Tibial artery (tissue), 4 donors: ENCODE measurements at regions not wholly inside any gene's neighbourhood (a gene's known extent, or its start where the extent isn't known, plus 50 kb on each side); places are given as distances from the start of the nearest gene placed in this dataset.

Experiments
- DNase-seq, 2 donors: peaks; one replicate each; pipeline ENCODE4 v3.0.0-alpha.2; 2019
- H3K27ac ChIP-seq, 2 donors: fragments of 200-600 bp; sonication (generic) in 1 of 2; 1 replicate in 1 of 2; 2 replicates in 1 of 2; pipeline ENCODE4 v1.5.1; 2018 to 2019; ENCODE audit warnings: mild to moderate bottlenecking in 1 of 2
- H3K27me3 ChIP-seq, 2 donors: fragments of 200-600 bp; sonication (generic) in 1 of 2; one replicate each; pipeline versions ENCODE4 v1.5.1 to v1.6.0; 2016 to 2019
- H3K36me3 ChIP-seq, 3 donors: fragments of 200-600 bp; sonication (generic) in 2 of 3; one replicate each; pipeline ENCODE4 v1.5.1; 2016 to 2019; ENCODE audit warnings: mild to moderate bottlenecking in 2 of 3
- H3K4me1 ChIP-seq, 4 donors: fragments of 200-600 bp; sonication (generic) in 2 of 4; 1 replicate in 3 of 4; 2 replicates in 1 of 4; pipeline ENCODE4 v1.5.1; 2016 to 2019
- H3K4me3 ChIP-seq, 2 donors: fragments of 200-600 bp; sonication (generic) in 1 of 2; 1 replicate in 1 of 2; 2 replicates in 1 of 2; pipeline ENCODE4 v1.5.1; 2018 to 2019; ENCODE audit warnings: mild to moderate bottlenecking in 2 of 2
- H3K9me3 ChIP-seq, 3 donors: fragments of 200-600 bp; sonication (generic) in 1 of 3; one replicate each; pipeline ENCODE4 v1.5.1; 2016 to 2019
- CTCF ChIP-seq, 2 experiments: fragments of 200-600 bp in 1 of 2; fragments of 450-650 bp in 1 of 2; IDR thresholded peaks; one replicate each; pipeline ENCODE4 v1.5.1; 2017 to 2019; ENCODE audit warnings: antibody characterized with exemption in 2 of 2, mild to moderate bottlenecking in 1 of 2, moderate library complexity in 1 of 2
- intact Hi-C: fragments of 100-400 bp; cut with DNase I; formaldehyde crosslinking; loops from one replicate; pipeline ENCODE4 v1.15.0; 2023; ENCODE audit warnings: low total_unique reads

GRCh38 chr13:80989241-80989640, 648.3 kb upstream of the SPRY2 start:
- Histone ChIP-seq H3K36me3 (no peaks in the 10 kb centered on the region), H3K9me3 (no peaks in the 10 kb centered on the region), H3K4me3 (no peak overlapping the region), H3K27ac (no peak overlapping the region), H3K4me1 (no peaks in the 10 kb centered on the region), H3K27me3 (no peaks in the 10 kb centered on the region)
- intact Hi-C loops = no loop called here
- no peak for DNase-seq
- no peak for TF ChIP-seq CTCF (IDR thresholded peaks at IDR 0.05)

- no peaks in the 10 kb centered on the region for H3K27me3 ChIP-seq
- no peak for DNase-seq
- no peak for TF ChIP-seq CTCF (IDR thresholded peaks at IDR 0.05)
- H3K36me3 ChIP-seq = no peaks in the 10 kb centered on the region
- H3K4me3 ChIP-seq = no peak overlapping the region
- intact Hi-C loops = no loop called here
- H3K9me3 ChIP-seq = no peaks in the 10 kb centered on the region
- H3K27ac ChIP-seq = no peak overlapping the region
- H3K4me1 ChIP-seq = no peaks in the 10 kb centered on the region
Observed at GRCh38 chr13:80988391-80989151, 647.6 kb upstream of the SPRY2 start.

- peak; percentile 56 to 62 for TF ChIP-seq CTCF (IDR thresholded peaks at IDR 0.05)
- no peaks in the 10 kb centered on the region for H3K9me3 ChIP-seq
- peak in 1 of 2 donors; percentile 23 for DNase-seq
- H3K36me3 ChIP-seq = no peaks in the 10 kb centered on the region
- H3K27ac ChIP-seq = no peak overlapping the region
- no peak overlapping the region for H3K4me3 ChIP-seq
- intact Hi-C loops = no loop called here
- no peaks in the 10 kb centered on the region for H3K4me1 ChIP-seq
- H3K27me3 ChIP-seq = no peaks in the 10 kb centered on the region
Observed at GRCh38 chr13:80979035-80979641, 638.2 kb upstream of the SPRY2 start.

GRCh38 chr13:80977168-80977567, 636.2 kb upstream of the SPRY2 start:
- Histone ChIP-seq H3K4me3 (no peak overlapping the region), H3K27ac (no peak overlapping the region), H3K4me1 (no peaks in the 10 kb centered on the region), H3K27me3 (no peaks in the 10 kb centered on the region), H3K36me3 (no peaks in the 10 kb centered on the region), H3K9me3 (no peaks in the 10 kb centered on the region)
- no peak for TF ChIP-seq CTCF (IDR thresholded peaks at IDR 0.05)
- DNase-seq = no peak
- intact Hi-C loops = no loop called here

GRCh38 chr13:80975903-80976302, 635.0 kb upstream of the SPRY2 start:
- no peak for TF ChIP-seq CTCF (IDR thresholded peaks at IDR 0.05)
- Histone ChIP-seq H3K27me3 (no peaks in the 10 kb centered on the region), H3K4me1 (no peaks in the 10 kb centered on the region), H3K36me3 (no peaks in the 10 kb centered on the region), H3K27ac (no peak overlapping the region), H3K9me3 (no peaks in the 10 kb centered on the region), H3K4me3 (no peak overlapping the region)
- intact Hi-C loops = no loop called here
- no peak for DNase-seq
